HEK293 (cell line): ENCODE measurements at regions not wholly inside any gene's neighbourhood (a gene's known extent, or its start where the extent isn't known, plus 50 kb on each side); places are given as distances from the start of the nearest gene placed in this dataset.

Experiments
- KLF1 ChIP-seq: fragments of 450-650 bp; formaldehyde crosslinking; IDR thresholded peaks from 2 replicates; pipeline ENCODE4 v1.5.1; 2016; ENCODE audit warnings: missing biosample characterization, missing genetic modification characterization
- TRIM28 ChIP-seq: IDR thresholded peaks from 2 replicates; pipeline ENCODE4 v1.6.1; 2011; ENCODE audit warnings: low read length, control low read depth, borderline replicate concordance
- ZBTB21 ChIP-seq: fragments of 450-650 bp; formaldehyde crosslinking; IDR thresholded peaks from 2 replicates; pipeline ENCODE4 v1.5.1; 2017; ENCODE audit warnings: missing biosample characterization, missing genetic modification characterization
- ZBTB8A ChIP-seq: fragments of 450-650 bp; formaldehyde crosslinking; IDR thresholded peaks from 2 replicates; pipeline ENCODE4 v1.5.1; 2016; ENCODE audit warnings: missing biosample characterization, missing genetic modification characterization
- ZNF121 ChIP-seq: fragments of 450-650 bp; formaldehyde crosslinking; IDR thresholded peaks from 2 replicates; pipeline ENCODE4 v1.5.1; 2016; ENCODE audit warnings: missing biosample characterization, missing genetic modification characterization
- ZNF140 ChIP-seq: fragments of 450-650 bp; formaldehyde crosslinking; IDR thresholded peaks from 2 replicates; pipeline ENCODE4 v1.5.1; 2016; ENCODE audit warnings: missing biosample characterization, missing genetic modification characterization
- ZNF2 ChIP-seq: fragments of 450-650 bp; formaldehyde crosslinking; IDR thresholded peaks from 2 replicates; pipeline ENCODE4 v1.5.1; 2016; ENCODE audit warnings: missing biosample characterization, missing genetic modification characterization
- TF ChIP-seq, protein P1 (sequence below): fragments of 450-650 bp; formaldehyde crosslinking; IDR thresholded peaks from 2 replicates; pipeline ENCODE4 v1.5.1; 2016; ENCODE audit warnings: missing biosample characterization, missing genetic modification characterization
- TF ChIP-seq, protein P2 (sequence below): fragments of 450-650 bp; formaldehyde crosslinking; IDR thresholded peaks from 2 replicates; pipeline ENCODE4 v1.5.1; 2016; ENCODE audit warnings: missing biosample characterization, missing genetic modification characterization
- TF ChIP-seq, protein P3 (sequence below): fragments of 450-650 bp; formaldehyde crosslinking; IDR thresholded peaks from 2 replicates; pipeline ENCODE4 v1.5.1; 2016; ENCODE audit warnings: missing biosample characterization, missing genetic modification characterization

DNA sequence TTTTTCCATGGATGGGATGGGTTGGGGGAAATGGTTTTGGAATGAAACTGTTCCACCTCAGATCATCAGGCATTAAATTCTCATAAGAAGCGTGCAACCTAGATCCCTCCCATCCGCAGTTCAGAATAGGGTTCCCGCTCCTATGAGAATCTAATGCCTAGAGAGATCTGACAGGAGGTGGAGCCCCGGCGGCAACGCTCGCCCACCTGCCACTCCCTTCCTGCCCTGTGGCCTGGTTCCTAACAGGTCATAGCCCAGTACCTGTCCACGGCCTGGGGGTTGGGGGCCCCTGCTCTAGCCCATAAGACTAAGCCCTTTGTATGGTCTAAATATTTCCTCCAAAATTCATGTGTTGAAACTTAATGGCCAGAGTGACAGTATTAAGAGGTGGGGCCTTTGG lies 92.3 kb upstream of the SALL4 start:
- TF ChIP-seq, protein P1, sequence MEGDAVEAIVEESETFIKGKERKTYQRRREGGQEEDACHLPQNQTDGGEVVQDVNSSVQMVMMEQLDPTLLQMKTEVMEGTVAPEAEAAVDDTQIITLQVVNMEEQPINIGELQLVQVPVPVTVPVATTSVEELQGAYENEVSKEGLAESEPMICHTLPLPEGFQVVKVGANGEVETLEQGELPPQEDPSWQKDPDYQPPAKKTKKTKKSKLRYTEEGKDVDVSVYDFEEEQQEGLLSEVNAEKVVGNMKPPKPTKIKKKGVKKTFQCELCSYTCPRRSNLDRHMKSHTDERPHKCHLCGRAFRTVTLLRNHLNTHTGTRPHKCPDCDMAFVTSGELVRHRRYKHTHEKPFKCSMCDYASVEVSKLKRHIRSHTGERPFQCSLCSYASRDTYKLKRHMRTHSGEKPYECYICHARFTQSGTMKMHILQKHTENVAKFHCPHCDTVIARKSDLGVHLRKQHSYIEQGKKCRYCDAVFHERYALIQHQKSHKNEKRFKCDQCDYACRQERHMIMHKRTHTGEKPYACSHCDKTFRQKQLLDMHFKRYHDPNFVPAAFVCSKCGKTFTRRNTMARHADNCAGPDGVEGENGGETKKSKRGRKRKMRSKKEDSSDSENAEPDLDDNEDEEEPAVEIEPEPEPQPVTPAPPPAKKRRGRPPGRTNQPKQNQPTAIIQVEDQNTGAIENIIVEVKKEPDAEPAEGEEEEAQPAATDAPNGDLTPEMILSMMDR (tag by site-specific recombination) = no peak
- TF ChIP-seq ZBTB8A (tag by site-specific recombination) (no peak), ZNF140 (tag by site-specific recombination) (no peak), ZBTB21 (tag by site-specific recombination) (no peak), TRIM28 (no peak), KLF1 (tag by site-specific recombination) (no peak), ZNF121 (no peak), ZNF2 (no peak)
- TF ChIP-seq, protein P2, sequence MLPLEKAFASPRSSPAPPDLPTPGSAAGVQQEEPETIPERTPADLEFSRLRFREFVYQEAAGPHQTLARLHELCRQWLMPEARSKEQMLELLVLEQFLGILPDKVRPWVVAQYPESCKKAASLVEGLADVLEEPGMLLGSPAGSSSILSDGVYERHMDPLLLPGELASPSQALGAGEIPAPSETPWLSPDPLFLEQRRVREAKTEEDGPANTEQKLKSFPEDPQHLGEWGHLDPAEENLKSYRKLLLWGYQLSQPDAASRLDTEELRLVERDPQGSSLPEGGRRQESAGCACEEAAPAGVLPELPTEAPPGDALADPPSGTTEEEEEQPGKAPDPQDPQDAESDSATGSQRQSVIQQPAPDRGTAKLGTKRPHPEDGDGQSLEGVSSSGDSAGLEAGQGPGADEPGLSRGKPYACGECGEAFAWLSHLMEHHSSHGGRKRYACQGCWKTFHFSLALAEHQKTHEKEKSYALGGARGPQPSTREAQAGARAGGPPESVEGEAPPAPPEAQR (tag by site-specific recombination) = no peak
- TF ChIP-seq, protein P3, sequence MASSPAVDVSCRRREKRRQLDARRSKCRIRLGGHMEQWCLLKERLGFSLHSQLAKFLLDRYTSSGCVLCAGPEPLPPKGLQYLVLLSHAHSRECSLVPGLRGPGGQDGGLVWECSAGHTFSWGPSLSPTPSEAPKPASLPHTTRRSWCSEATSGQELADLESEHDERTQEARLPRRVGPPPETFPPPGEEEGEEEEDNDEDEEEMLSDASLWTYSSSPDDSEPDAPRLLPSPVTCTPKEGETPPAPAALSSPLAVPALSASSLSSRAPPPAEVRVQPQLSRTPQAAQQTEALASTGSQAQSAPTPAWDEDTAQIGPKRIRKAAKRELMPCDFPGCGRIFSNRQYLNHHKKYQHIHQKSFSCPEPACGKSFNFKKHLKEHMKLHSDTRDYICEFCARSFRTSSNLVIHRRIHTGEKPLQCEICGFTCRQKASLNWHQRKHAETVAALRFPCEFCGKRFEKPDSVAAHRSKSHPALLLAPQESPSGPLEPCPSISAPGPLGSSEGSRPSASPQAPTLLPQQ (tag by site-specific recombination) = no peak
